ENCODE measurements at regions not wholly inside any gene's neighbourhood (a gene's known extent, or its start where the extent isn't known, plus 50 kb on each side); places are given as distances from the start of the nearest gene placed in this dataset.

GRCh38 chrX:10981506-10981905 is 129.6 kb upstream of the HCCS start:
- no peaks in the 10 kb centered on the region for H3K27me3 ChIP-seq (replicated peaks in 1 of 4; ENCODE audit: control insufficient read depth in 3 of 4, extremely low read depth in 1 of 4, insufficient read depth in 3 of 4, low read length in 3 of 4)
- H2BK15ac ChIP-seq (ENCODE audit: low read length): no peak overlapping the region
- H4K5ac ChIP-seq (ENCODE audit: insufficient read length, low read depth, low read length): no peak overlapping the region
- H3K36me3 ChIP-seq (ENCODE audit: control insufficient read depth in 2 of 4, insufficient read depth in 4 of 4, low read length in 3 of 4): no peaks in the 10 kb centered on the region
- DNase-seq (ENCODE audit: low read depth in 1 of 2, low spot score in 2 of 2) (no peak), FAIRE-seq (no peak)
- H3K23me2 ChIP-seq (ENCODE audit: low read depth, low read length): no peaks in the 10 kb centered on the region
- no peak overlapping the region for H2AFZ ChIP-seq (ENCODE audit: low read length)
- no peak overlapping the region for H3K4me2 ChIP-seq (ENCODE audit: insufficient read depth in 1 of 2, low read depth in 2 of 2, low read length in 2 of 2)
- H3K79me1 ChIP-seq (ENCODE audit: low read depth, low read length): no peaks in the 10 kb centered on the region
- H2BK120ac ChIP-seq (replicated peaks; ENCODE audit: low read depth, low read length): no peak overlapping the region
- no peaks in the 10 kb centered on the region for H3K9me3 ChIP-seq (ENCODE audit: insufficient read depth in 2 of 2, low read depth in 1 of 2, low read length in 1 of 2)
- CTCF ChIA-PET (ENCODE audit: partially characterized antibody): interaction anchor here (1.6 kb wide), 1 partner anchor 791 kb away, joined by 3 read pairs; no protein-coding TSS in a partner anchor
- WGBS, 2 experiments (ENCODE audit: extremely low coverage in 1 of 2, insufficient coverage in 1 of 2, insufficient read length in 1 of 2, insufficient replicate concordance in 2 of 2, low coverage in 1 of 2, low lambda C conversion rate in 2 of 2, missing lambda C conversion rate in 1 of 2): 97% methylated on average over 3 of the region's 3 CpGs; no CpG with 5 or more reads in 1 of the 2 experiments
- H3K4ac ChIP-seq (replicated peaks; ENCODE audit: insufficient read length, low read depth, low read length): no peak overlapping the region
- no peak for TF ChIP-seq RFX5 (IDR thresholded peaks at IDR 0.05; ENCODE audit: borderline replicate concordance, low read depth, low read length)
- TF ChIP-seq JUND (IDR thresholded peaks at IDR 0.05; ENCODE audit: low read length): no peak
- TF ChIP-seq SP1 (IDR thresholded peaks at IDR 0.05; ENCODE audit: low read depth, low read length): no peak
- no peak for TF ChIP-seq CHD1 (IDR thresholded peaks at IDR 0.05; ENCODE audit: low read depth, low read length)
- no peak for TF ChIP-seq PHF8 (conservative IDR thresholded peaks at IDR 0.05; ENCODE audit: low read depth, low read length)
- TF ChIP-seq SRF (IDR thresholded peaks at IDR 0.05; ENCODE audit: low read depth, low read length): no peak
- TF ChIP-seq SIX5 (IDR thresholded peaks at IDR 0.05; ENCODE audit: low read depth, low read length): no peak
- no peak for TF ChIP-seq TCF12 (IDR thresholded peaks at IDR 0.05; ENCODE audit: low read depth, low read length)
- no peak for TF ChIP-seq CTBP2 (IDR thresholded peaks at IDR 0.05; ENCODE audit: borderline replicate concordance, insufficient read depth, insufficient read length, low read length)
- no peak for TF ChIP-seq TBP (IDR thresholded peaks at IDR 0.05; ENCODE audit: low read depth, low read length)
- TF ChIP-seq POLR2A (IDR thresholded peaks at IDR 0.05; ENCODE audit: control extremely low read depth in 1 of 2, low read depth in 2 of 2, low read length in 2 of 2): no peak
- no peak overlapping the region for H3K14ac ChIP-seq (ENCODE audit: insufficient read length)
- H3K18ac ChIP-seq (ENCODE audit: extremely low read depth, low read length): no peak overlapping the region
- no peak overlapping the region for H3K23ac ChIP-seq (ENCODE audit: insufficient read length)
- H2BK5ac ChIP-seq (ENCODE audit: low read depth, low read length): no peak overlapping the region
- no peak overlapping the region for H4K91ac ChIP-seq (replicated peaks; ENCODE audit: insufficient read length, low read length)
- H3K4me1 ChIP-seq (replicated peaks in 1 of 4; ENCODE audit: control insufficient read depth in 3 of 4, insufficient read depth in 4 of 4, low read length in 3 of 4): no peaks in the 10 kb centered on the region
- no peak overlapping the region for H3K9ac ChIP-seq (replicated peaks in 1 of 4; ENCODE audit: extremely low read depth in 1 of 4, low read depth in 3 of 4, low read length in 3 of 4)
- H2BK12ac ChIP-seq (ENCODE audit: low read depth, low read length): no peak overlapping the region
- POLR2A ChIA-PET (ENCODE audit: partially characterized antibody): no interaction called here
- no peak overlapping the region for H4K8ac ChIP-seq (ENCODE audit: extremely low read depth, insufficient read depth, low read length)
- no peaks in the 10 kb centered on the region for H3K79me2 ChIP-seq (ENCODE audit: control insufficient read depth in 1 of 2, insufficient read depth in 2 of 2, low read length in 2 of 2)
- H4K20me1 ChIP-seq (replicated peaks in 1 of 2; ENCODE audit: control insufficient read depth in 1 of 2, insufficient read depth in 2 of 2, low read length in 2 of 2): no peaks in the 10 kb centered on the region
- no peak overlapping the region for H3K56ac ChIP-seq (replicated peaks; ENCODE audit: insufficient read length, low read depth, low read length)
- H3K27ac ChIP-seq (ENCODE audit: low read depth, low read length): no peak overlapping the region
- no peak overlapping the region for H3K4me3 ChIP-seq (ENCODE audit: extremely low read depth in 1 of 4, insufficient read depth in 2 of 4, low read depth in 3 of 4, low read length in 4 of 4)
- no peak overlapping the region for H2AK5ac ChIP-seq (ENCODE audit: low read depth, low read length)
- H2BK20ac ChIP-seq (ENCODE audit: low read length): no peak overlapping the region
